ENCODE measurements at regions not wholly inside any gene's neighbourhood (a gene's known extent, or its start where the extent isn't known, plus 50 kb on each side); places are given as distances from the start of the nearest gene placed in this dataset.

DNA sequence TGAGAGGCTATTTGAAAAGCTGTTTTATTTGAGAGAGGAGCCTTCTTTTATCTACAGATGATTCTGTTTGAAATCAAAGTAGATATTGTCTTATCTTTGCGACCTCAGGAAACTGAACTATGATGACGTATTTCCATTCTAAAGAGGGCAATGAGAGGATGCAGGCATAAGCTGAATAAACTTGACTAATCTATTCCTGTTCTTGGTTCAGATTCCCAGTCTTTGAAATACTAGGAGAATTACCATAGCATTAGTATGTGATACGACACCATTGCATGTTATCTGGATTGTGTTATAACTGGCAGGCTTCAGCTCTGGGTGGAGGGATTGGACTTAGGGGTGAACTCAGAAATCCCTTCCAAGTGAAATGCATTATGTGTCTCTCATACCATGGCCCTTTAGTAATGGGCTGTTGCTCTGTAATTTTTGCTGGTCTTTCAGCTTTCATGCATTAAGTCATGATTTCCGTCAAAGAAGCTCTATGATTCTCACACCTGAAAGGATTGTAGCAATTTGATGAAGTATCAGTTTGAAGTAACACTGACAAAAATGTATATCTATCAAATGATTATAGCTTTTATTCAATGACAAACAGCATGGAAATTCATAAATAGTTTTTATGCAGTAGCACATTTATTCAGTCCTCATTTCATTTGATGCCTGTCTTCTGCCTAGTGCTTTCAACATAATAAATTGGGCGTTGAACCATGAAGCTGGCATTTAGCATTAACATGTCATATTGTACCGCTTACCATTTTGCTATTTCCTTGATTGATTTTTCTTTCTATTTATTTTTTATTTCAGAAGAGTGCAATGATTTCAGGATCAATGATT, 138.4 kb upstream of the SPACA1 start:
- DNase-seq (ENCODE audit: low read depth in 2 of 2) = no peak

DNA sequence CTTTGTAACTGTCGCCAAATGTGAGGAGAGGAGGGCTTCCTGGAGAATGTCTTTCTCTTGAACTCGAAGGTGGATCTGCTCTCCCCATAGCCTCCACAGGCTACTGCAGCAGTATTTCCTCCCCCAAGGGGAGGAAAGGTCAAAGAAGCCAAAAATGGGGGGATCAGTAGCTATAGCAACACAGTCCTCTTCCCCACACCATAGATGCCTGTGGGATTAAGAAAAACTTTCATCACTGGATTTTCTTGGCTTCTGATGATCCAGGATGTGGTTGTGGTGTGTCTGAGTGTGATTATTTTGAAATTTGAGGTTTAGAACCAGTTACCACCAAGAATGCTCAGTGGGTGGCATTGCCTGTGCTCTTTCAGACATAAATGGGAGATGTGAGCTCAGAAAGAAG, 140.1 kb upstream of the SPACA1 start:
- no peak for DNase-seq (ENCODE audit: low read depth in 2 of 2)

DNA sequence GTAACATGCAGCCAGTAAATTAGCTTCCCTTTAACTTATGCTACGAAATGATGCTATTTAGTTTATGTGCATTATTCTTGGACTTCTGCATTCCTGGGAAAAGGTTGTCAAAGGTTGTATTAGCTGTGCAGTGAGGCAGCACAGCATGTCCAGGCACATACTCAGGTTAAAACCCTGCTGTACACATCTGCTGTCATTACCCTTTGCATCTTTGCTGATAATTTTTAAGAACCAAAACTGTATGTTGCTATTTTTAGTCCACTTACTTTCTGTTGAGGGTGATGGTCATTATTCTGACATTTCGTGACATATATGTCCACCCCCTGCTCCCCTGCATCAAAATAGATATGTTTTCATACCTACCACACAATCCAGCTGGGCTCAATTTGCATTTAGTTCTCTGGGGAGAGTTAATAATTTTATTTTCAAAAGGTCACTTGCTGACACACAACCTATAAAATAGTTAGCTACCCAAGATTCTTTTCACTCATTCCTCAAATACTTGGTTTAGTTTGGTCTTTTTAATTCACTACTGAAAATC, 142.5 kb upstream of the SPACA1 start:
- no peak for DNase-seq (ENCODE audit: low read depth in 2 of 2)

DNA sequence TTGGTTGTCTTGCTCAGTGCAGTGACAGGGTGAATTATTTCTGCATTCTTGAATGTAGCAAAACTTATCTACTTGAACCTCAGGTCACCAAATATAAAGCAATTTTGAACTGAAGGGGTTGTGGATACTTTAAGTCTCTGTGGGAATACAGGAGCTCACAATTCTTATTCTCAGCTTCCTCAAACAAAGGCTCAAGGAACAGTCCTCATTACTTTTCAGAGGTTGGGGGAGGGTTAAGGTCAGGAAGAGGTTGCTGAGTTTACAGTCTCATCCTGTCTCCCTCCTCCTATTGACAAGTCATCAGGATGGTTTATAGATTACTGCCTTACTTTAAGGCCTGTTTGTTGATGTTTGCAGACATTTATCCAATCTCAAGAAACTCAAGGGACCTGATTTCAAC, 143.6 kb upstream of the SPACA1 start:
- DNase-seq (ENCODE audit: low read depth in 2 of 2) = no peak

DNA sequence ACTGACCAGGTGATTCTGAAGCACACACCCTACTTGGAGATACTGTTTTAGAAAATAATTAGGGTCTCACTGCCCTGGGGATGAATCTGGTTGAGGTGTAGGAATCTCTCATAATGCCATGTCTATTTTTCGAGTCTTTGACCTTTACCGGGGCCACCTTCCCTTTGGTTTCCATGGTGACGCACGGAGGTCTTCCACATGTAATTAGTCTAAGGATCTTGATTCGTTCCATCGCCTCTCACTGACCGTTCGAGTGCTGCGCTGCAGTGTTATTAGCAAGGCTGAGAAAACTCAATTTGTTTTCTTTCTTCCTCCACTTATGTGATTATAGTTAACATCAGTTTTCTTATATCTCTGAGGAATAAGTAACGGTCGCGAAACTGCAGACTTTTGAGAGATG, 144.3 kb upstream of the SPACA1 start:
- DNase-seq (ENCODE audit: low read depth in 2 of 2) = no peak

DNA sequence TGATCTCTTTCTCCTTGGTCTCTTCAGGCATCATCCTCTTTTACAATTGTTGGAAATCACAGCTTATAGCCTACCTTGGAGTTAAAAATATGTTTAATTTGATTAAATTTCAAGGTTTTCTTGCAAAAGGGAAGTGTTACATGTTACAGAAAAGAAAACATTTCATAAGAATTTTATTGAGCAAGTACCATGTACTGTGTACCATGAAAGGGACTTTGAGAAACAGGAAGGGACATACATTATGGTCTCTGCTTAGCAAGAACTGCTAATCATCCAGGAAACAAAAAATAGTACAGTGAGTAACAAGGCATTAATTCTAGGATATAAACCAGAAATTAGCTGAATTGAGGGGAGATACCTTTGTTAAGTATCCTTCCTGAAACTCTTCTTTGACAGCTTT, 145.3 kb upstream of the SPACA1 start:
- no peak for DNase-seq (ENCODE audit: low read depth in 2 of 2)

DNA sequence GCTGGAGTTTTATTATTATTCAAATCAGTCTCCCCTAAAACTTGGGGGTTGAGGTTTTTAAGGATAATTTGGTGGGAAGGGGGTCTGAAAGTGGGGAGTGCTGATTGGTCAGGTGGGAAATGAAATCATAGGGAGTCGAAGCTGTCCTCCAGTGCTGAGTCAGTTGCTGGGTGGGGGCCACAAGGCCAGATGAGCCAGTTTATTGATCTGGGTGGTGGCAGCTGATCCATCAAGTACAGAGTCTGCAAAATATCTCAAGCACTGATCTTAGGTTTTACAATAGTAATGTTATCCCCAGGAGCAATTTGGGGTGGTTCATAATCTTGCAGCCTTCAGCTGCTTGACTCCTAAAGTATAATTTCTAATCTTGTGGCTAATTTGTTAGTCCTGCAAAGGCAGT, 146.0 kb upstream of the SPACA1 start:
- DNase-seq (ENCODE audit: low read depth in 2 of 2) = no peak

DNA sequence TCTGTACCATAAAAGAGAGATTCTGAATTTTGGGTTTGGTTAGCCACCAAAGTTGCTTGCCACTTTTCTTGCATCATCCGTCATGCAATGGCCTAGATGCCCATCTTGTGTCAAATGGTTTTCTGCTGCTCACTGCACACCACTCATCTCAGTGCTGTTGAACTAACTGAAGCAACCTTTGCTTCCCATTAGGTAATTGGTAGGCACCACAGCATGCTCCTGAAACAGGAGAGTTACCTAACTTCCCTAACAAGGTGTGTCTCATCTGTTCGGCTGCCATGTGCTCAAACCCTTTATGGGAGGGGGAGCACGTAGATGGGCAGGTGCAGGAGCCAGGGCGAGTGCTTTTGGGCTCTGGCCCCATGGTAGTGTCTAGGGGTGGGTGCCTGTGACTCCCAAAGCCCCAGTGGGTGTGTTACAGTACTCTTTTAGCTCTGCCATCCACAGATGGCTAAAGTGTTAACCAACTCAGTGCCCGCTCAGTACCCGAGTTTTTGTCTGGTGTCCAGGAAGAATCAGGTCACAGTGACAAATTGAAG, 147.4 kb upstream of the SPACA1 start:
- DNase-seq (ENCODE audit: low read depth in 2 of 2) = no peak

DNA sequence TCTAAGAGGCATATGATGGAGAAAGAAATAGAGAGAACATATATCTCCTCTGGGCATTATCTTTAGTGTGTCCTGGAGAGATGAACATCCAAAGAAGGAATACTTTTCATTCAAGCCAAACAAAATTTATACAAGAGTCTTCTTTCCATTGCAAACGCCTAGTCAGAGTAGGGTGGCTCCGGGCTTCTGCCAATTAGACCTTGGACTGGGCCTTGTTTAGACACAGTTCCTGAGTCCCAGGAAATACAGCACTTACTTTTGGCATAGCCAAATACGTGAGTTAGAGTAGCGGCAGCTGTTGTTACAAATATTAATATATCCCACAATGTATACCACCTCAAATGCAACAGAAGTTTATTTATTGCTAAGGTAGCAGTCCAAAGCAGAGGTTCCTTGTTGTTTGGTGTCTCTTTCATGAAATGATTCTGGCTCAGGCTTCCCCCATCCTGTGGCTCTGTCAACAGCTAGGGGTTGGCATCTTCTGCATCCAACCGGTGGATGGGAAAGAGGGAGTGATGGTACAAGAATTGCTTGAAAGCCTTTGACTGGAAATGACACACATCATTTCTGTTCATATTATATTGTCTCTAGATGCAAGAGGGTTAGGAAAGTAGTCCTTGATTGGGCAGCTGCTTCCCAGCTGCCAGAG, 148.0 kb upstream of the SPACA1 start:
- no peak for DNase-seq (ENCODE audit: low read depth in 2 of 2)

DNA sequence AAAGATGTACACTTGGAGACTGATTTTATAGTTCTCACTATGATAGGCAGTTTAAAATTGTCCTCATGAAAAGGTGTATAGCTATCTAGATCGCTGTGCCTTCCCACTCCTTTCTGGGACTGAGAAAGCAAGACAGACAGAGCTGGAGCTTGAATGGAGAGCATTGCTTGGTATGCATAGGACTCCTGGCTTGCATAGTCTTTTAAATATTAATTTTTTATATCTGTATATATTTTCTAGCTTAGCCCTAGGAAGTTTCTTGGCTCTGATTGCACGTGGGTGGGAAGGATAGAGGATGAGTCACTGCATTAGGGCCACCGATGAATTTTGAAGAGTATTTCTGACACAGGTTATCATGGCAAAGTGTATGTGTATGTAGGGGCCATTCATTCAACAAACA, 150.0 kb upstream of the SPACA1 start:
- no peak for DNase-seq (ENCODE audit: low read depth in 2 of 2)

DNA sequence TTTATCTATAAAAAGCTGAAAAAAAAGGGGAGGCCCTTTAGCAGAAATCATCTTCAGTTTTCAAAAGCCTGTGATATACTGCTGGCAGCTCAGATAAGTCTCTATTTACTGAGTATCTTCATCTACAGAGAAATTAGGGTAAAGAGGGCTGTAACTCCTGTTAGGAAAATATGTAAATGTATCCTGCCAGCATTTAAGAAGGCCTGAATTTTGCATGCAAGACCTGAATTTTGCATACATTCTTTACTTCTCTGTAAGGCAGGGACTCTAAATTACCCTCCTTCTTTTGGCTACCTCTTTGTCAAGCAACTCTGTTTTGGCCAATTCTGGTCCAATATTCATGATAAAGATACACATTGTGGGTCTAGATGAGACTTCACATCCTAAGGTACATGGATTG, 150.6 kb upstream of the SPACA1 start:
- DNase-seq (ENCODE audit: low read depth in 2 of 2) = no peak

DNA sequence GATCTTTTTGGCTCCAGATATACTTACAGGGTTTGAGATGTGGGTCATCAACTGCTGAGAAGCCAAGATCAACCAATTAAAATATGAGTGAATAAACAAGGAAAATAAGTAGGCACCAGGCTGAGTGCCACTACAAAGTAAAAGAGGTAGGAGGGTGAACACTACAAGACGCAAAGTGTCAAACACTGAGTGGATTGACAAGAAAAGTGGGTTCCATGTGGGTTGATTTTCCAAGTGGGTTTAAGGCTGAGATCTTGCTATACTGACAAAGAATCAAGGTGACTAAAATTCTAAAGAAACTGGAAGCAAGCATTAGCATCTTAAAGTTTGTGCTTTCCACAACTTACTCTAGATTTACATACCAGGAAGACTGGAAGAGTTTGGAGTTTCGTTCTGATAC, 160.4 kb upstream of the SPACA1 start:
- DNase-seq (ENCODE audit: low read depth in 2 of 2) = no peak

DNA sequence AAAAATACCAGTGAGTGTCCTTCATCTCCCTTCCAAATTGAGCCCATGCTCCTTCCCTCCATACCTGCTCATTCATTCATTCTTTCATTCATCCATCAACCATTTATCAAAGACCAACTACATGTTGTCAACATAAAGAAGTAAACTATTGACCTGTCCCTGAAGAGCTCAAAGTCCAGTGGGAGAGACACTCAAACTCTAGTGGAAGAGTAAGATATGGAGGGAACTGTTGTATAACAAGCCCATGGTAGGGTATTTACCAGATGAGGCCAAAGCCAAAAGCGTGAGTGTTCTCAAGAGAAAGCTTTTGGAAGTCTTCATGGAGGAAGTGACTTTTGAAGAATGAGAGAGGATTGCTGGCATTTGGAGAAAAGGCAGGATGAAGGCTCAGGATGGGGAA, 163.4 kb upstream of the SPACA1 start:
- DNase-seq (ENCODE audit: low read depth in 2 of 2) = no peak

DNA sequence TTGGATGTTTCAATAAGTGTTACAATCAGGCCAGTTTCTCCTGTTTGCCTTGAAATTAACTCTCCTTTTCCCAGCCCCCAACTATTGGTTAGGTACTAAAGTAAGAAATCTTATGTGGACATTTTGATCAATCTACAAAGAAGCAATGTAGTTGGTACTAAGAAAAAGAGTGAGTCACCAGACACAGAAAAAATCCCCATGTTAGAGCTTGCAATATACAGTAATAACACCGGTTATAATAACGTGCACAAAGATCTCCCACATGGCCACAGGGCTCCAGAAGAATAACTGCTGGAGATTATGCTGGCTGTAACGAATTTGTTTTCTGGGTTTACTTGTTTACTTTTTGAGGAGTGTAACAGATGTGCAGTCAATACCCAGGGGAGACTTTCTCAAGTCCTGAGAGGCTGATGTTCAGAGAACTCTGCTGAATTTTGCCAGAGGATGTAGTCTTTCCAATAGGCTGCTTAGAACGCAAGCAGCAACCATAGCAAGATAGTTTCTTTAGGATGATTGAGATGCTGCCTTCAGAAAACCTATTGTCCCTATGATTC, 166.2 kb upstream of the SPACA1 start:
- DNase-seq (ENCODE audit: low read depth in 2 of 2) = no peak

DNA sequence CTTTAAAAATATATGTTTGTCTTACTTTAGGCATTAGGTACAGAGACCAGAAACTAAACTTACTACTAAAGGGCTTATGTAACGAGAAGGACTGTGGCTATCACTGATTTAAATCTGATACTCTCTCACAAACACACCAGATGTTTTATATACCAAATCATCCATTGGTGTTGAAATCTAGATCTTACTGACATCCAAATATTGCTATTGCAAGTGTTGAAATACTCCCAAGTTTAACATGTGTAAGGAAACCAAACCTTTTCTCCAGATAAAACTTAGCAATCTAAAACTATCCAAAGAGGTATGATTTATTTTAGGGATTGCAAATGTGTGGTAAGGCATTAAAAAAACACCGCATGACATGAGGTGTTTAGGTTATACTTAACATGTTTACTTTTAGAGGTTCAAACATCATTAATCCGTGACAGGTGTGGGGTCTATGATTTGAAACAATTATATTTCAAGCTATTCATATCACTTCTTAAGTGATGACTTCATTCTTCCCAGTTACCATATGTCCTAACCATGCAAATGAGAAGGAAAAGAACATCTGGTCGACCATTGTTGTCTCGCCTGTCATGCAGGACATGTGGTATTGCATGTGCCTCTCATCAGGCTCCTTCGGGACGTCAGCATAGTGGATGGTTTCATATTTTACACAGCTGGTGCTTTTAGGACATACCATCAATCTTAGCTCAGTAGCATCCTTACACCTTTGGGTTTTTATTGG, 168.3 kb upstream of the SPACA1 start:
- no peak for DNase-seq (ENCODE audit: low read depth in 2 of 2)

DNA sequence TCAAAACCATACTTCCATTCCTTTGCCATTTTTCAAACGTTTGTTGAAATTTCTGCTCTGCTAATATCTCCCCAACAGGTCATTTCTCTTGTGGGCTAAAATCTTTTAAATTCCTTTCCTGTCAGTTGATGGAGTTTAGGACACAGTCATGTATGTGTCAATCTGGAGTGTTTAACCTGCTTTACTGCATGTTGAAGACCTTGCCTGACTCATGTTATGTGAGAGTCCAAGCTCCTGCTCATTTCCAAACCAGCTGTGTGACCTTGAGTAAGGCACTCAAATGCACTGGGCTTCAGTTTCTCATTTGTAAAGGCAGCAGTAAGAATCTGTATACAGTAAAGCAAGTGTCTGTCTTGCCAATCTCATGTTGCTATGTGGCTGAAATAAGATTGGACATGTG, 171.9 kb upstream of the SPACA1 start:
- DNase-seq (ENCODE audit: low read depth in 2 of 2) = no peak

DNA sequence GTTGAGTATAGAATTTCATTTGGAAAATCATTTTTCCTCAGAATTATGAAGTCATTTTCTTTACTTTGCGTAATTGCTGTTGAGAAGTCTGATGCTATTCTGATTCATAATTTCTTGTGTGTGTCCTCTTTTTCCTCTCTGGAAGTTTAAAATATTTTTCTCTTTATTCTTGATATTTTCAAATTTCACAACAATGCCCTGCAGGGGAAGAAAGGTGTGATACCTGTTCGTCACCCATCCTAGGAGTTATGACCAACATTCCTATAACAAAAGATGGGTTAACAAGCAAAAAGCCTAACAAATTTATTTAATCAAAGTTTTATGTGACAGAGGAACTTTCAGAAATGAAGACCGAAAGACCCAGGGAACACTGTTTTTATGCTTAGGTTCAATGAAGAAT, 171.5 kb upstream of the AKIRIN2 start:
- DNase-seq (ENCODE audit: low read depth in 2 of 2) = no peak

DNA sequence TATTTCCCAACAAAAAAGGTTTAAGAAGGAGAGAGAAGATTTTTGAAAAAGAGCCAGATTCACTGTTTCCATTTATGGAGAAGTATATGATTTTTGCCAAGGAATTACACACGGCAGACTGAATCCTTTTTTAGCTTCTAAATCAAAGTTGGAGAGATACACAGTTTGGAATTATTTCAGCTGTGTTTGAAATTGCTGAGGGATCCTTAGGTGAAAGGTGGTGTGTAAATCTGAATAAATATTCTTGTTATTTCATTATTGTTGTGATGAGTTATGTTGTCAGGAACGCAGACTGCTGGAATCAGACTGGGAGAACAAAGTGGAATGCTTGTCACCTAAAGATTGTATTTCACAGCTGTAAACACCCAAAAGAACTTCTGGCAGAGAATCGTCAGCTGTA, 168.5 kb upstream of the AKIRIN2 start:
- no peak for DNase-seq (ENCODE audit: low read depth in 2 of 2)

DNA sequence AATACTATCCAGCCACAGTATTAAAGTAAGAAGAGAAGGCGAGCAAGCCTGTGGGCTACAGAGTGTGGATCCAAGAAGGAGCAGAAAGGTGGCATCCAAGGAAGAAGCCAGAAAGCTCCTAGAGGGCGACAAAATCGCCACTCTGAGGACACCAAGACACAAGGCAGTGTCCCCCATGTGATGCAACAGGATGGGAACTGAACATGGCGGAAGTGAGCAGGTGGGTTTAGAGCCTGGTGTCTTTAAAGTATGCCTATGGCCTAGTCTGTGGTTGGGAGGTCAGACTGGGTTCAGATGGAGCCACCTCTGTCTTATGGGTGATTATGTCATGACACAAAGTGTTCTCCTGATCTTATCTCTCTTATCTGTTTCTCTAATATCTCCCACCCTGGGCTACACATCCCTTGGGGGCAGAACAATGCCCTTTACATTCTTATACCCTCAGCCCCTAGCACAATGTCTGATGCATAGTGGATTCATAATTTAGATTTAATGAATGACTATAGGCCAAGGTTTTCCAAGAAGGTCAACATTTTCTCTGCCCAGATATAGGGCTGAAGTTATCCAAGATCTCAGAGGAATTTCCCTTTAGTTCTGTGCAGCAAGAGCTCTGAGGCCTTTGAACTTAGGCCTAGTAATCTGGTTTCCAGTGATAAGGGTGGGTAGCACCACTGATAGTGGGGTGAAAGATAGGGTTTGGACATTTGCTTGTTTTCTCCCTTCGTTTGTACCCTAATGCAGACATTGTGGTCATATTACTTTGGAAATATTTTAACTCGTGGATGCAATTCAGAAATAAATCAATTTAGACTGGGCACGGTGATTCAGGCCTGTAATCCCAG, 167.3 kb upstream of the AKIRIN2 start:
- DNase-seq (ENCODE audit: low read depth in 2 of 2) = no peak

DNA sequence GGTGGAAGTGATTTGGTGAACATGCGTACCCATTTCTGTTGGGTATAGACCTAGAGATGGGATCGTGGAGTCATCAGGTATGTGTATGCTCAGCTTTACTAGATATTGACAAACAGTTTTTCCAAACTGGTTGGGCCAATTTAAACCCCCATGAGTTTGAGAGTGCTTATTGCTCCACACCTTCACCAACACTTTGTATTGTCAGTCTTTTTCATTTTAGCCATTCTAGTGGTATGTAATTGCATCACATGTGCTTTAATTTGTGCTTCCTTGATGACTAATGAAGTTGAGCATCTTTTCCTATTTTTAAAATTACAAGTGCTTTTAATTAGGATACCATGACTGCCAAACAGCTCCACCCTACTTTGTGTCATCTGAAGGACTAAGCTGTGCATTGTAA, 158.9 kb upstream of the AKIRIN2 start:
- no peak for DNase-seq (ENCODE audit: low read depth in 2 of 2)

DNA sequence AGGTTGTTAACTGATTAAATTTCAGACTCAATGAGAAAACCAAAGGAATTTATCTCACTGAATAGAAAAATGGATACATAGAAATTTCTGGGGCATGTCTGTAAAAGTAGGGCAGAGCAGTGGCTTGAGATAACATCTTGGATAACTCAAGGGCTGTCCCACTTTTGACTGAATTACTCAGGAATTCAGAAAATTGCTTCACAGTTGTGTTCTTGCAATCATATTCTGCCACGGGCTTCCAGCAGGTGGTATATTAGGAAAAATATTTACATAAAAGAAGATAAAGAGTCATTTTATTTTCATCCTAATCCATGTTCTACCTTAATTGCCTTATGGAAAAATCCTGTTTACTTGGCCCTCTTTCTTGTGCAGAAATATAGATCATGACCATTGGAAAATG, 156.4 kb upstream of the AKIRIN2 start:
- DNase-seq (ENCODE audit: low read depth in 2 of 2) = no peak

Measured in activated CD8-positive, alpha-beta memory T cell treated with anti-CD3 and anti-CD28 coated beads for 4 hours (primary cell).